PC-9 (cell line): ENCODE measurements at regions not wholly inside any gene's neighbourhood (a gene's known extent, or its start where the extent isn't known, plus 50 kb on each side); places are given as distances from the start of the nearest gene placed in this dataset.

Experiments used
- CTCF ChIP-seq: fragments of 200-600 bp; sonication (generic); conservative IDR thresholded peaks from 2 replicates; pipeline ENCODE4 v1.6.1; 2017; ENCODE audit warnings: mixed run types, antibody characterized with exemption, mild to moderate bottlenecking, moderate library complexity
- EZH2 ChIP-seq: fragments of 200-600 bp; sonication (generic); IDR thresholded peaks from 2 replicates; pipeline ENCODE4 v1.8.0; 2017; ENCODE audit warnings: antibody characterized with exemption, low read depth

- no peak for TF ChIP-seq EZH2
- TF ChIP-seq CTCF, result no peak
Measured at GRCh38 chr10:2734603-2735002, 332.7 kb upstream of the PFKP start.
